HepG2 (cell line): ENCODE measurements at regions not wholly inside any gene's neighbourhood (a gene's known extent, or its start where the extent isn't known, plus 50 kb on each side); places are given as distances from the start of the nearest gene placed in this dataset.
A peak's percentile ranks its signal among the peaks of the same experiment; 100 is the strongest.

Source experiments
- ATAC-seq: fragments of 200-7000 bp; cut with Tn5 transposase; 3 replicates; pipeline ENCODE4 v1.9.1; 2020; ENCODE audit warnings: mild to moderate bottlenecking, moderate library complexity
- BruUV-seq: library from RNA; stranded (reverse); fragments of 400-500 nt; replicated peaks from 2 replicates; lab custom pipeline; 2021; lab: Mats Ljungman, UMichigan
- CTCF ChIA-PET: fragments of 300-600 bp; formaldehyde crosslinking; extraction: SDS; loops from one replicate; lab custom pipeline; 2021; ENCODE audit warnings: low total read pairs, inconsistent platforms, low intra/inter-chr PET ratio; lab: Yijun Ruan, JAX
- POLR2A ChIA-PET: fragments of 350-600 bp; sonication (Branson Sonifier 250); formaldehyde crosslinking; loops from one replicate; lab custom pipeline; 2020; ENCODE audit warnings: antibody characterized with exemption, inconsistent platforms; lab: Yijun Ruan, JAX
- DNase-seq: peaks from one replicate; pipeline ENCODE4 v3.0.0-alpha.2; 2015; ENCODE audit warnings: low spot score
- FAIRE-seq: peaks from 3 replicates; lab custom pipeline; 2011; peaks lifted over from hg19 to GRCh38; lab: Jason Lieb, UNC
- H2AFZ ChIP-seq: one replicate; pipeline ENCODE4 v1.6.1; 2011; ENCODE audit warnings: low read length, inconsistent platforms
- H3K27ac ChIP-seq: fragments of 300-600 bp; 3 replicates; pipeline ENCODE4 v1.8.0; 2011; ENCODE audit warnings: mixed run types, mild to moderate bottlenecking, mixed read lengths, low read length, inconsistent platforms; ENCODE audit not compliant: insufficient read depth; ENCODE audit errors: extremely low read length
- H3K27me3 ChIP-seq, 2 experiments: fragments of 200-600 bp in 1 of 2; 2 replicates in 1 of 2; 3 replicates in 1 of 2; pipeline versions ENCODE4 v1.6.0 to v1.8.0; 2011; ENCODE audit warnings: low read length in 2 of 2, mild to moderate bottlenecking in 2 of 2, moderate library complexity in 2 of 2, inconsistent platforms in 1 of 2; ENCODE audit not compliant: insufficient read depth in 2 of 2, control insufficient read depth in 1 of 2
- H3K36me3 ChIP-seq, 2 experiments: fragments of 200-600 bp in 1 of 2; replicated peaks in 1 of 2; 2 replicates in 1 of 2; 3 replicates in 1 of 2; pipeline versions ENCODE4 v1.5.1 to v1.8.0; 2011; ENCODE audit warnings: low read length in 2 of 2, inconsistent platforms in 1 of 2; ENCODE audit not compliant: insufficient read depth in 2 of 2, control insufficient read depth in 1 of 2
- H3K4me1 ChIP-seq: 2 replicates; pipeline ENCODE4 v1.5.1; 2012; ENCODE audit warnings: low read length, inconsistent platforms; ENCODE audit not compliant: insufficient read depth
- H3K4me2 ChIP-seq: 2 replicates; pipeline ENCODE4 v1.6.0; 2011; ENCODE audit warnings: low read depth, low read length, inconsistent platforms
- H3K4me3 ChIP-seq, 3 experiments: fragments of 200-600 bp in 1 of 3; sonication (generic), shearing (Covaris generic) in 1 of 3; replicated peaks in 1 of 3; 2 replicates each; pipeline ENCODE4 v1.5.1; 2011 to 2016; ENCODE audit warnings: low read length in 3 of 3, inconsistent platforms in 2 of 3, low read depth in 2 of 3, mild to moderate bottlenecking in 2 of 3, control low read depth in 1 of 3, mixed read lengths in 1 of 3; ENCODE audit not compliant: insufficient read depth in 1 of 3
- H3K79me2 ChIP-seq: one replicate; pipeline ENCODE4 v1.6.1; 2011; ENCODE audit warnings: low read length, inconsistent platforms; ENCODE audit not compliant: insufficient read depth
- H3K9ac ChIP-seq: 2 replicates; pipeline ENCODE4 v1.6.0; 2011; ENCODE audit warnings: mild to moderate bottlenecking, low read depth, low read length, inconsistent platforms; ENCODE audit not compliant: insufficient read depth
- H3K9me3 ChIP-seq: 2 replicates; pipeline ENCODE4 v1.5.1; 2012; ENCODE audit warnings: mild to moderate bottlenecking, low read length
- H4K20me1 ChIP-seq: 2 replicates; pipeline ENCODE4 v1.6.0; 2011; ENCODE audit warnings: inconsistent platforms, mild to moderate bottlenecking, low read length, moderate library complexity; ENCODE audit not compliant: insufficient read depth
- KAT7 ChIP-seq: IDR thresholded peaks from 2 replicates; pipeline ENCODE4 v1.6.1; 2018; ENCODE audit warnings: borderline replicate concordance, missing compliant biosample characterization
- TBX3 ChIP-seq: fragments of 450-650 bp; IDR thresholded peaks from 2 replicates; pipeline ENCODE4 v1.6.1; 2017; ENCODE audit warnings: antibody characterized with exemption, mild to moderate bottlenecking, inconsistent platforms, borderline replicate concordance
- WGBS: methylation state at CpG from one replicate; pipeline ENCODE4 v1.1.6; 2017; ENCODE audit warnings: low lambda C conversion rate; 5-methylcytosine and 5-hydroxymethylcytosine counted together
- in situ Hi-C: cut with HindIII; loops from 2 replicates; pipeline ENCODE4 v1.10.0; 2017; ENCODE audit warnings: low pct_unique_long_range_greater_than_20kb; ENCODE audit not compliant: extremely low pct_ligation_motif_present
- intact Hi-C: fragments of 100-400 bp; cut with micrococcal nuclease; formaldehyde crosslinking; loops from one replicate; pipeline ENCODE4 v1.10.0; 2022; ENCODE audit not compliant: unreplicated experiment
- TF ChIP-seq, protein P1 (sequence below): sonication (generic); formaldehyde crosslinking; IDR thresholded peaks from 2 replicates; pipeline ENCODE4 v1.4.0; 2020; ENCODE audit warnings: missing genetic modification reagents

GRCh38 chr10:111990734-111991133, 192.8 kb downstream of the GPAM start:
- TF ChIP-seq, protein P1, sequence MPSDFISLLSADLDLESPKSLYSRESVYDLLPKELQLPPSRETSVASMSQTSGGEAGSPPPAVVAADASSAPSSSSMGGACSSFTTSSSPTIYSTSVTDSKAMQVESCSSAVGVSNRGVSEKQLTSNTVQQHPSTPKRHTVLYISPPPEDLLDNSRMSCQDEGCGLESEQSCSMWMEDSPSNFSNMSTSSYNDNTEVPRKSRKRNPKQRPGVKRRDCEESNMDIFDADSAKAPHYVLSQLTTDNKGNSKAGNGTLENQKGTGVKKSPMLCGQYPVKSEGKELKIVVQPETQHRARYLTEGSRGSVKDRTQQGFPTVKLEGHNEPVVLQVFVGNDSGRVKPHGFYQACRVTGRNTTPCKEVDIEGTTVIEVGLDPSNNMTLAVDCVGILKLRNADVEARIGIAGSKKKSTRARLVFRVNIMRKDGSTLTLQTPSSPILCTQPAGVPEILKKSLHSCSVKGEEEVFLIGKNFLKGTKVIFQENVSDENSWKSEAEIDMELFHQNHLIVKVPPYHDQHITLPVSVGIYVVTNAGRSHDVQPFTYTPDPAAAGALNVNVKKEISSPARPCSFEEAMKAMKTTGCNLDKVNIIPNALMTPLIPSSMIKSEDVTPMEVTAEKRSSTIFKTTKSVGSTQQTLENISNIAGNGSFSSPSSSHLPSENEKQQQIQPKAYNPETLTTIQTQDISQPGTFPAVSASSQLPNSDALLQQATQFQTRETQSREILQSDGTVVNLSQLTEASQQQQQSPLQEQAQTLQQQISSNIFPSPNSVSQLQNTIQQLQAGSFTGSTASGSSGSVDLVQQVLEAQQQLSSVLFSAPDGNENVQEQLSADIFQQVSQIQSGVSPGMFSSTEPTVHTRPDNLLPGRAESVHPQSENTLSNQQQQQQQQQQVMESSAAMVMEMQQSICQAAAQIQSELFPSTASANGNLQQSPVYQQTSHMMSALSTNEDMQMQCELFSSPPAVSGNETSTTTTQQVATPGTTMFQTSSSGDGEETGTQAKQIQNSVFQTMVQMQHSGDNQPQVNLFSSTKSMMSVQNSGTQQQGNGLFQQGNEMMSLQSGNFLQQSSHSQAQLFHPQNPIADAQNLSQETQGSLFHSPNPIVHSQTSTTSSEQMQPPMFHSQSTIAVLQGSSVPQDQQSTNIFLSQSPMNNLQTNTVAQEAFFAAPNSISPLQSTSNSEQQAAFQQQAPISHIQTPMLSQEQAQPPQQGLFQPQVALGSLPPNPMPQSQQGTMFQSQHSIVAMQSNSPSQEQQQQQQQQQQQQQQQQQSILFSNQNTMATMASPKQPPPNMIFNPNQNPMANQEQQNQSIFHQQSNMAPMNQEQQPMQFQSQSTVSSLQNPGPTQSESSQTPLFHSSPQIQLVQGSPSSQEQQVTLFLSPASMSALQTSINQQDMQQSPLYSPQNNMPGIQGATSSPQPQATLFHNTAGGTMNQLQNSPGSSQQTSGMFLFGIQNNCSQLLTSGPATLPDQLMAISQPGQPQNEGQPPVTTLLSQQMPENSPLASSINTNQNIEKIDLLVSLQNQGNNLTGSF (CRISPR knock-in tag), result no peak
- TF ChIP-seq KAT7 (CRISPR knock-in tag) (no peak), TBX3 (no peak)
- intact Hi-C loops, result no loop called here

More at GRCh38 chr10:111990734-111991133, 192.8 kb downstream of the GPAM start:
- FAIRE-seq (no peak), DNase-seq (no peak), ATAC-seq (peak; percentile 55; the same call in 2 of the 3 replicates)
- in situ Hi-C loops, result no loop called here
- Histone ChIP-seq H3K4me2 (no peak overlapping the region), H4K20me1 (no peaks in the 10 kb centered on the region), H3K79me2 (no peaks in the 10 kb centered on the region), H3K4me3 (no peak overlapping the region), H3K9ac (no peak overlapping the region), H3K27ac (no peak overlapping the region), H2AFZ (no peak overlapping the region), H3K36me3 (no peaks in the 10 kb centered on the region), H3K4me1 (no peaks in the 10 kb centered on the region), H3K27me3 (peaks cover 0 to 10% of the 10 kb centered on the region in 2 experiments; a peak in 1 of 5 replicates), H3K9me3 (no peaks in the 10 kb centered on the region)
- CTCF ChIA-PET, result interaction anchor here (1.2 kb wide), 1 partner anchor 234 kb away, joined by 3 read pairs; no protein-coding TSS in a partner anchor
- BruUV-seq, result no TSS peak
- POLR2A ChIA-PET, result no interaction called here
- WGBS, result 5% methylated on average over 3 of the region's 3 CpGs
